GM10266 (cell line): ENCODE measurements at regions not wholly inside any gene's neighbourhood (a gene's known extent, or its start where the extent isn't known, plus 50 kb on each side); places are given as distances from the start of the nearest gene placed in this dataset.
A peak's percentile ranks its signal among the peaks of the same experiment; 100 is the strongest.

Source experiments
- DNase-seq: peaks from one replicate; pipeline ENCODE4 v3.0.0; 2012; ENCODE audit errors: extremely low spot score
- TF ChIP-seq, protein P1 (sequence below): IDR thresholded peaks from 2 replicates; pipeline ENCODE4 v1.5.1; 2012; ENCODE audit warnings: mild to moderate bottlenecking, low read depth; ENCODE audit not compliant: control insufficient read depth, insufficient read depth; ENCODE audit errors: missing control alignments

DNA sequence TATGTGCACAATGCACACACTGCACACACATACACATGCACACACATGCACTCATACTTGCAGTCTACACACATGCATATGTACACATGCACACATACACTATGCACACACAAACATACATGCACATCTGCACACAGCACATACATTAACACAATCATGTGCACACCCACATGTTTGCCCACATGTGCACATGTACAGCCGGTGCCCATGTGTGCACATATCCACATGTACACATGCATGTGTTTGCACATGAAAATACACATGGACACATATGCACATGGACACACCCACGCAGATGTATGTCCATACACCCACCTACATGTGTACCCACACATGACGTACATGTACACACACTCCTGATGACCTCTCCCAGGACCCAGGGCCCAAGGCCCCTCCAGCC is 105.1 kb upstream of the ACTRT2 start:
- TF ChIP-seq, protein P1, sequence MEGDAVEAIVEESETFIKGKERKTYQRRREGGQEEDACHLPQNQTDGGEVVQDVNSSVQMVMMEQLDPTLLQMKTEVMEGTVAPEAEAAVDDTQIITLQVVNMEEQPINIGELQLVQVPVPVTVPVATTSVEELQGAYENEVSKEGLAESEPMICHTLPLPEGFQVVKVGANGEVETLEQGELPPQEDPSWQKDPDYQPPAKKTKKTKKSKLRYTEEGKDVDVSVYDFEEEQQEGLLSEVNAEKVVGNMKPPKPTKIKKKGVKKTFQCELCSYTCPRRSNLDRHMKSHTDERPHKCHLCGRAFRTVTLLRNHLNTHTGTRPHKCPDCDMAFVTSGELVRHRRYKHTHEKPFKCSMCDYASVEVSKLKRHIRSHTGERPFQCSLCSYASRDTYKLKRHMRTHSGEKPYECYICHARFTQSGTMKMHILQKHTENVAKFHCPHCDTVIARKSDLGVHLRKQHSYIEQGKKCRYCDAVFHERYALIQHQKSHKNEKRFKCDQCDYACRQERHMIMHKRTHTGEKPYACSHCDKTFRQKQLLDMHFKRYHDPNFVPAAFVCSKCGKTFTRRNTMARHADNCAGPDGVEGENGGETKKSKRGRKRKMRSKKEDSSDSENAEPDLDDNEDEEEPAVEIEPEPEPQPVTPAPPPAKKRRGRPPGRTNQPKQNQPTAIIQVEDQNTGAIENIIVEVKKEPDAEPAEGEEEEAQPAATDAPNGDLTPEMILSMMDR = no peak

DNA sequence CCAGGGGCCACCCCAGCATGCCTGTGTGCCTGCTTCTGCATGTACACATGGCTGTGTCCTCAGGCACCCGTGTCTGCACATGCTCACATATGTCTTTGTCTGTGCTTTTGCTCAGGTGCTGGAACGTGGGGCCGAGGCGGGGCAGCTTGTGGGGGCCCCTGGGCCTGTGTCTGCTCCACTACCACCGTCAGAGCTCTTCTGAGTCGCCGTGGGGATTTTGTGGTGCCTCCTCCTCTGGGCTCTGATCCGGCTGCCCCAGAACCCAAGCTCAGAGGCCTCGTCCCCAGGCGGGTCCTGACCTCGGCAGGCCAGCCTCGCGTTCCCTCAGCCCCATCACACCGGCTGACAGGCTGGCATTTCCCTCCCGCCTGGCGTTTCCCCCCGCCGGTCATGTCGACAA is 104.6 kb upstream of the ACTRT2 start:
- TF ChIP-seq, protein P1 = no peak
- no peak for DNase-seq

More for the DNA sequence above, 105.1 kb upstream of the ACTRT2 start:
- DNase-seq = no peak

GRCh38 chr1:2917284-2917683 is 104.0 kb upstream of the ACTRT2 start:
- TF ChIP-seq, protein P1 = no peak
- no peak for DNase-seq

DNA sequence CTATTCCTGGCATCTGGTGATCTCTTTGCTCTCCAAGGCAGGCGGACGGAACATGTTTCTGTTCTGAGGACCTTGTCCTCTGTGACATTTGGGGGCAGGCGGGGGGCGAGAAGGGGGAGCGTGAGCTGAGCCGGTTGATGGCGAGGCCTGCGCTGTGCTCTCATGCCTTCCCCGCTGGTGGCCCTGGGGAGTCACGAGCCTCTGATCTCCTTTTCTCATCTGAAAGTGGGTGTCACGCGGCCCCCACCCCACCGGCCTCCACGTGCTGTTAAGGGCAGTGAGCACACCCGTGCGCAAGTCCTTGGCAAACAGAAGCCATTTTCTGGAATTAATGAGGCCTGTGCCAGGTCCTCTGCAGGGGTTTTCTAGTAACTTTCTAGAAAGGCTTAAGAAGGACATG is 102.8 kb upstream of the ACTRT2 start:
- TF ChIP-seq, protein P1 = no peak
- DNase-seq = no peak

- TF ChIP-seq, protein P1 = no peak
- no peak for DNase-seq
Measured at GRCh38 chr1:2919841-2920240, 101.4 kb upstream of the ACTRT2 start.

DNA sequence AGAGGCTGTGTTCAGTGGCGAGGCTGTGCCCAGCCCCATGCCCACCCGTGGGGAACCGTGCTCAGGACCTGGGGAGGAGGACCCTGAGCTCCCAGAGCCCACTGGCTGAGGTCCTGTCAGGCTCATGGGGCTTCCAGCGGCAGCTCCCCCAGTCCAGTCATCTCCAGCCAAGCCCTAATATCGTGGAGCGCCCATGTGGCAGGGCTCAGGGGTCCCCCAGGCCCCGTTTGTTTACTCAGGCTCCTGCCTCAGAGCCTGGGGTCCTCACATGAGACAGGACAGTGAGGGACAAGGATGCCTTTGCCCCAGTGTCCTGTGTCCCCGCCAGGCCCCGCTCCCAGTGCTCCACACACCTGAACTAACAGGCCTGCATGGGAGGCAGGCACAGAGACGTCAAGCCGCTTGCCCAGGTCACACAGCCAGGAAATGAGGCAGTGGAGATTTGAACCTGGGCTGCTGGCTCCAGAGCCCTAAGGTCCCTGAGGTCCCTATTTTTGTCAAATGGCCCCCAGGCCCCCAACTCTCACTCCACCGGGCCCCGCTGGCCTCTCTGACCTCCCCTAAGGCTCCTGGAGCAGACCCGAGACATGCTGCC is 100.7 kb upstream of the ACTRT2 start:
- TF ChIP-seq, protein P1 = no peak
- DNase-seq = no peak

DNA sequence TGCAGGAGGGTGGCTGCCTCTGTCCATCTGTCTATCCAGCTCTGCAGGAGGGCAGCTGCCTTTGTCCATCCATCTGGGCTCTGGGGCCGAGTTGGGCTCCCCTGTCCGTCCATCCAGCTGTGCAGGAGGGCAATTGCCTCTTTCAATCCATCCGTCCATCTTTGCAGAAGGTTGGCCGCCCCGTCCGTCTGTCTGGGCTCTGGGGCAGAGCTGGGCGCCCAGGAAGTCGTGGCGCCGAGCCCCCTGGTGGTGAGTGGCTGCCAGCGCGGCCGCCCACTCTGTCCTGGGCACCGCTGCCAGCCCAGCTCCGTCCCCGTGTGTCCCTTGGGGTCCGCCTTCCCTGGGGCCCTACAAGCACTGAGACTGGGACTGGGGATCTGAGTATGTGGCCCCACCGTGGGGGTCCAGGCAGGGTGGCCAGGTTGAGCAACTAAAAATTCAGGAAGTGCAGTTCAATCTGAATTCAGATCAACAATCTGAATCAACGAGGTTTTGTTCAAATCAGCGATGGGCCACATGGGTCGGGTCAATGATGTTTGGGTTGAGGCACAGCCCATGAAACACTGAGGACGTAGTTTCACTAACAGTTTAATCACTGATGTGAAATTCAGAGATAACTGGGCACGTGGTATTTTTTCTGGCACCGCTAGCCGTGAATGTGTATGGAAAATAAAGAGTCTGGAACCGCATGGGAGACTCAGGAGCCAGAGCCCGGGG is 99.1 kb upstream of the ACTRT2 start:
- TF ChIP-seq, protein P1 = peak; percentile 42

More for the DNA sequence above, 99.1 kb upstream of the ACTRT2 start:
- DNase-seq = no peak
